Brain microvascular endothelial cell (primary cell): ENCODE measurements at regions not wholly inside any gene's neighbourhood (a gene's known extent, or its start where the extent isn't known, plus 50 kb on each side); places are given as distances from the start of the nearest gene placed in this dataset.

ENCODE experiments used
- DNase-seq: peaks from one replicate; pipeline ENCODE4 v3.0.0-alpha.2; 2020
- H3K27ac ChIP-seq: fragments of 250-450 bp; sonication (Bioruptor Pico); 2 replicates; pipeline ENCODE4 v1.5.1; 2020; ENCODE audit warnings: mild to moderate bottlenecking, moderate library complexity
- H3K27me3 ChIP-seq: fragments of 250-450 bp; sonication (Bioruptor Pico); replicated peaks from 2 replicates; pipeline ENCODE4 v1.5.1; 2020; ENCODE audit warnings: mild to moderate bottlenecking
- H3K36me3 ChIP-seq: fragments of 250-450 bp; sonication (Bioruptor Pico); replicated peaks from 2 replicates; pipeline ENCODE4 v1.5.1; 2020; ENCODE audit warnings: mild to moderate bottlenecking
- H3K4me3 ChIP-seq: 2 replicates; pipeline ENCODE4 v1.5.1; 2011; ENCODE audit warnings: low read depth, mild to moderate bottlenecking, control low read depth, low read length, moderate library complexity
- CTCF ChIP-seq: IDR thresholded peaks from 2 replicates; pipeline ENCODE4 v1.5.1; 2011; ENCODE audit warnings: low read depth, mild to moderate bottlenecking, moderate library complexity, low read length, control low read depth, inconsistent platforms; ENCODE audit errors: missing control alignments
- in situ Hi-C: cut with HindIII; loops from 2 replicates; pipeline ENCODE4 v1.10.0; 2017; ENCODE audit warnings: low sequenced_read_pairs, low pct_ligation_motif_present

- TF ChIP-seq CTCF: no peak
- no peaks in the 10 kb centered on the region for H3K36me3 ChIP-seq
- H3K27ac ChIP-seq: no peak overlapping the region
- H3K4me3 ChIP-seq: no peak overlapping the region
- H3K27me3 ChIP-seq: no peaks in the 10 kb centered on the region
- in situ Hi-C loops: no loop called here
- DNase-seq: no peak
Observed at GRCh38 chr1:79287982-79288381, 281.5 kb upstream of the ADGRL4 start.

- in situ Hi-C loops: no loop called here
- DNase-seq: no peak
- Histone ChIP-seq H3K4me3 (no peak overlapping the region), H3K27me3 (no peaks in the 10 kb centered on the region), H3K36me3 (no peaks in the 10 kb centered on the region), H3K27ac (no peak overlapping the region)
- TF ChIP-seq CTCF: no peak
Observed at GRCh38 chr1:79285667-79286066, 279.1 kb upstream of the ADGRL4 start.

GRCh38 chr1:79283451-79283850 lies 276.9 kb upstream of the ADGRL4 start:
- H3K36me3 ChIP-seq: no peaks in the 10 kb centered on the region
- H3K27me3 ChIP-seq: no peaks in the 10 kb centered on the region
- no peak for TF ChIP-seq CTCF
- no peak for DNase-seq
- in situ Hi-C loops: no loop called here
- no peak overlapping the region for H3K4me3 ChIP-seq
- H3K27ac ChIP-seq: no peak overlapping the region

GRCh38 chr1:79281442-79281841 lies 274.9 kb upstream of the ADGRL4 start:
- in situ Hi-C loops: no loop called here
- TF ChIP-seq CTCF: no peak
- no peaks in the 10 kb centered on the region for H3K27me3 ChIP-seq

GRCh38 chr1:79271759-79272158 lies 265.2 kb upstream of the ADGRL4 start:
- H3K4me3 ChIP-seq: no peak overlapping the region
- no peak for DNase-seq
- H3K27me3 ChIP-seq: no peaks in the 10 kb centered on the region
- no peak for TF ChIP-seq CTCF
- H3K27ac ChIP-seq: no peak overlapping the region
- no peaks in the 10 kb centered on the region for H3K36me3 ChIP-seq
- in situ Hi-C loops: no loop called here

More at GRCh38 chr1:79281442-79281841, 274.9 kb upstream of the ADGRL4 start:
- DNase-seq: no peak
- Histone ChIP-seq H3K36me3 (no peaks in the 10 kb centered on the region), H3K4me3 (no peak overlapping the region), H3K27ac (no peak overlapping the region)
